Ascending aorta (tissue), 2 donors: ENCODE measurements at regions not wholly inside any gene's neighbourhood (a gene's known extent, or its start where the extent isn't known, plus 50 kb on each side); places are given as distances from the start of the nearest gene placed in this dataset.

ENCODE experiments used
- DNase-seq, 2 donors: peaks; one replicate each; pipeline ENCODE4 v3.0.0-alpha.2; 2019; ENCODE audit warnings: low spot score in 2 of 2
- H3K27ac ChIP-seq, 2 donors: fragments of 200-600 bp; sonication (generic); one replicate each; pipeline ENCODE4 v1.5.1; 2016 to 2017; ENCODE audit warnings: mild to moderate bottlenecking in 1 of 2
- H3K27me3 ChIP-seq: fragments of 200-600 bp; sonication (generic); one replicate; pipeline ENCODE4 v1.5.1; 2017
- H3K36me3 ChIP-seq, 2 donors: fragments of 200-600 bp; sonication (generic); one replicate each; pipeline ENCODE4 v1.5.1; 2016
- H3K4me1 ChIP-seq, 2 donors: fragments of 200-600 bp; sonication (generic); one replicate each; pipeline ENCODE4 v1.5.1; 2016 to 2017; ENCODE audit warnings: mild to moderate bottlenecking in 1 of 2
- H3K4me3 ChIP-seq, 2 donors: fragments of 200-600 bp; sonication (generic); one replicate each; pipeline ENCODE4 v1.5.1; 2016 to 2017; ENCODE audit warnings: mild to moderate bottlenecking in 1 of 2
- H3K9me3 ChIP-seq, 2 donors: fragments of 200-600 bp; sonication (generic); one replicate each; pipeline ENCODE4 v1.5.1; 2016
- CTCF ChIP-seq, 3 experiments: fragments of 200-600 bp in 2 of 3; fragments of 450-650 bp in 1 of 3; sonication (generic) in 2 of 3; IDR thresholded peaks; one replicate each; pipeline ENCODE4 v1.5.1; 2016 to 2019; ENCODE audit warnings: antibody characterized with exemption in 3 of 3, mild to moderate bottlenecking in 1 of 3, moderate library complexity in 1 of 3
- intact Hi-C: fragments of 100-400 bp; cut with DNase I; formaldehyde crosslinking; loops from one replicate; pipeline ENCODE4 v1.15.1; 2023

GRCh38 chr13:62544928-62545327 lies 1129.3 kb upstream of the PCDH20 start:
- Histone ChIP-seq H3K27me3 (no peaks in the 10 kb centered on the region), H3K36me3 (no peaks in the 10 kb centered on the region), H3K9me3 (no peaks in the 10 kb centered on the region), H3K27ac (no peak overlapping the region), H3K4me3 (no peak overlapping the region), H3K4me1 (no peaks in the 10 kb centered on the region)
- intact Hi-C loops, result no loop called here
- DNase-seq, result no peak
- TF ChIP-seq CTCF (IDR thresholded peaks at IDR 0.05), result no peak

- Histone ChIP-seq H3K27ac (no peak overlapping the region), H3K36me3 (no peaks in the 10 kb centered on the region), H3K9me3 (no peaks in the 10 kb centered on the region), H3K27me3 (no peaks in the 10 kb centered on the region), H3K4me1 (no peaks in the 10 kb centered on the region), H3K4me3 (no peak overlapping the region)
- intact Hi-C loops, result no loop called here
- TF ChIP-seq CTCF (IDR thresholded peaks at IDR 0.05), result no peak
- no peak for DNase-seq
Observed at GRCh38 chr13:62537593-62537992, 1121.9 kb upstream of the PCDH20 start.

- TF ChIP-seq CTCF (IDR thresholded peaks at IDR 0.05), result no peak
- intact Hi-C loops, result no loop called here
- H3K9me3 ChIP-seq, result no peaks in the 10 kb centered on the region
- no peak overlapping the region for H3K4me3 ChIP-seq
- no peaks in the 10 kb centered on the region for H3K36me3 ChIP-seq
- no peaks in the 10 kb centered on the region for H3K27me3 ChIP-seq
- H3K4me1 ChIP-seq, result no peaks in the 10 kb centered on the region
- H3K27ac ChIP-seq, result no peak overlapping the region
- DNase-seq, result no peak
Observed at GRCh38 chr13:62525652-62526051, 1110.0 kb upstream of the PCDH20 start.

GRCh38 chr13:62524498-62524897 lies 1108.8 kb upstream of the PCDH20 start:
- no peak for TF ChIP-seq CTCF (IDR thresholded peaks at IDR 0.05)
- Histone ChIP-seq H3K27ac (no peak overlapping the region), H3K36me3 (no peaks in the 10 kb centered on the region), H3K4me3 (no peak overlapping the region), H3K4me1 (no peaks in the 10 kb centered on the region), H3K27me3 (no peaks in the 10 kb centered on the region), H3K9me3 (no peaks in the 10 kb centered on the region)
- no peak for DNase-seq
- intact Hi-C loops, result no loop called here

GRCh38 chr13:62524061-62524460 lies 1108.4 kb upstream of the PCDH20 start:
- intact Hi-C loops, result no loop called here
- no peak for TF ChIP-seq CTCF (IDR thresholded peaks at IDR 0.05)
- H3K27ac ChIP-seq, result no peak overlapping the region
- H3K36me3 ChIP-seq, result no peaks in the 10 kb centered on the region
- no peaks in the 10 kb centered on the region for H3K27me3 ChIP-seq
- H3K4me3 ChIP-seq, result no peak overlapping the region
- H3K4me1 ChIP-seq, result no peaks in the 10 kb centered on the region
- no peak for DNase-seq
- no peaks in the 10 kb centered on the region for H3K9me3 ChIP-seq
